NB4 (cell line): ENCODE measurements at regions not wholly inside any gene's neighbourhood (a gene's known extent, or its start where the extent isn't known, plus 50 kb on each side); places are given as distances from the start of the nearest gene placed in this dataset.

ENCODE experiments used
- CTCF ChIP-seq: IDR thresholded peaks from one replicate; pipeline ENCODE4 v1.5.1; 2012; ENCODE audit warnings: low read depth, low read length
- POLR2A ChIP-seq: IDR thresholded peaks from 2 replicates; pipeline ENCODE4 v1.6.1; 2011; ENCODE audit warnings: mild to moderate bottlenecking; ENCODE audit not compliant: insufficient read length; ENCODE audit errors: extremely low read depth

GRCh38 chr17:71801301-71801700 is 319.5 kb upstream of the SOX9 start:
- no peak for TF ChIP-seq POLR2A
- no peak for TF ChIP-seq CTCF
